AG04449 (cell line): ENCODE measurements at regions not wholly inside any gene's neighbourhood (a gene's known extent, or its start where the extent isn't known, plus 50 kb on each side); places are given as distances from the start of the nearest gene placed in this dataset.

Experiments used
- CTCF ChIA-PET: fragments of 350-600 bp; formaldehyde crosslinking; extraction: SDS; loops from one replicate; lab custom pipeline; 2021; ENCODE audit warnings: antibody characterized with exemption; lab: Yijun Ruan, JAX
- POLR2A ChIA-PET: fragments of 400-600, 350-600 bp; formaldehyde crosslinking; extraction: SDS; loops from one replicate; lab custom pipeline; 2020; ENCODE audit warnings: antibody characterized with exemption, inconsistent platforms; lab: Yijun Ruan, JAX
- DNase-seq: peaks from one replicate; pipeline ENCODE4 v3.0.0-alpha.2; 2010; ENCODE audit warnings: low read depth, low spot score
- H3K4me3 ChIP-seq: 2 replicates; pipeline ENCODE4 v1.5.1; 2011; ENCODE audit warnings: low read depth, mild to moderate bottlenecking, control low read depth, low read length
- TF ChIP-seq, protein P1 (sequence below): IDR thresholded peaks from one replicate; pipeline ENCODE4 v1.5.1; 2011; ENCODE audit warnings: mild to moderate bottlenecking, moderate library complexity, low read length, control low read depth, inconsistent platforms; ENCODE audit not compliant: insufficient read depth; ENCODE audit errors: missing control alignments

DNA sequence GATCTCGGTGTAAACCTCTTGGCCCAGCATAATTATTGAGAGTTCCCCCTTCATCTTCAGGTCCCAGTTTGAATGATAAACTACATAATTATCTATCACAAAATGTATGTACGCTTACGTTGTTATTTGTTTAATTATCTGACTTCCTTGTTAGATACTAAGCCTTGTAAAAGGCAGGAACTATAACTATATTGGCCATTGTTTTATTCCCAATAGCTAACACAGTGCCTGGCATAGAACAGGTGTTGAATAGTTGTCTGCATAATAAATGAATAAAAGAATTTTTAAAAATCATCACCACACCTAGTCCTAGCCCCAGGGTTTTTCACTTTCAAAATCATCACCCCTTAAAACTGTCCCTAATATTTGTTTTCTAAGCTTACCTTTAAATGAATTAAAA lies 207.9 kb downstream of the MREG start:
- POLR2A ChIA-PET: no interaction called here
- TF ChIP-seq, protein P1, sequence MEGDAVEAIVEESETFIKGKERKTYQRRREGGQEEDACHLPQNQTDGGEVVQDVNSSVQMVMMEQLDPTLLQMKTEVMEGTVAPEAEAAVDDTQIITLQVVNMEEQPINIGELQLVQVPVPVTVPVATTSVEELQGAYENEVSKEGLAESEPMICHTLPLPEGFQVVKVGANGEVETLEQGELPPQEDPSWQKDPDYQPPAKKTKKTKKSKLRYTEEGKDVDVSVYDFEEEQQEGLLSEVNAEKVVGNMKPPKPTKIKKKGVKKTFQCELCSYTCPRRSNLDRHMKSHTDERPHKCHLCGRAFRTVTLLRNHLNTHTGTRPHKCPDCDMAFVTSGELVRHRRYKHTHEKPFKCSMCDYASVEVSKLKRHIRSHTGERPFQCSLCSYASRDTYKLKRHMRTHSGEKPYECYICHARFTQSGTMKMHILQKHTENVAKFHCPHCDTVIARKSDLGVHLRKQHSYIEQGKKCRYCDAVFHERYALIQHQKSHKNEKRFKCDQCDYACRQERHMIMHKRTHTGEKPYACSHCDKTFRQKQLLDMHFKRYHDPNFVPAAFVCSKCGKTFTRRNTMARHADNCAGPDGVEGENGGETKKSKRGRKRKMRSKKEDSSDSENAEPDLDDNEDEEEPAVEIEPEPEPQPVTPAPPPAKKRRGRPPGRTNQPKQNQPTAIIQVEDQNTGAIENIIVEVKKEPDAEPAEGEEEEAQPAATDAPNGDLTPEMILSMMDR: no peak
- DNase-seq: no peak
- no peak overlapping the region for H3K4me3 ChIP-seq
- CTCF ChIA-PET: interaction anchor here (0.8 to 1.0 kb wide), 2 partner anchors 9 to 23 kb away, joined by 3 read pairs; no protein-coding TSS in a partner anchor

- no peak for DNase-seq
- ChIA-PET CTCF (no interaction called here), POLR2A (no interaction called here)
- TF ChIP-seq, protein P1: no peak
- H3K4me3 ChIP-seq: no peak overlapping the region
Measured at GRCh38 chr2:215803150-215803549, 210.2 kb downstream of the MREG start.

DNA sequence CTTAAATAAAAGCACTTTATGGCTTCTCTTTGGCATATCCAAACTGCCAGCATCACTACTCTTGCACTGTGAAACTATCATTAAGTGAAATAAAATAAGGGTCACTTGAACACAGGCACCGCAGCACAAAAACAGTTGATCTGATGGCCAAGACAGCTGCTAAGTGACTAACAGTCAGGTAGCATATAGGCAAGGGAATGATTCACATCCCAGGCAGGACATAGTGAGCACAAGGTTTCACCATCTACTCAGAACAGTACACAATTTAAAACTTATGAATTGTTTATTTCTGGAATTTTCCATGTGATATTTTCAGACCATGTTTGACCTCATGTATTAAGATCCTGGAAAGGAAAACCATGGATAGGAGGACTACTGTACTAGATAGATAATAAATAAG lies 214.2 kb downstream of the MREG start:
- H3K4me3 ChIP-seq: no peak overlapping the region
- DNase-seq: no peak
- CTCF ChIA-PET: no interaction called here
- POLR2A ChIA-PET: no interaction called here
- TF ChIP-seq, protein P1: no peak

DNA sequence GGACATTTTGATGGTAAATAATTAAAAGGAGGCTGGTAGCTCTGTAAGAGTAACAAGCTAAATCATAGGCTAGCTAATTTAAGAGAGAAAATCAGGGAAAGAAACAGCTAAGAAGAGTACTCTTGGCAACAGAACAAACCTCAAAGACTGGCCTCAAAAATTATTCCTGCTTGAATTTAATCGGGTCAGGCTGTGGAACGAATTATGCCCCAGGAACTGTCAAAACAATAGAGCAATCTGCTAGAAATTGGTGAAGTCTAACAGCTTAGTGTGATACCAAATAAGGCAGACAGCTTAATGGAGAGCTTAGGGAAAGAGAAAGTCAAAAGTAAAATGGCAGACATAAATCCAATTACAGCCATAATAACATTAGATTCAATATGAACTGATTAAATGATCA lies 215.7 kb downstream of the MREG start:
- TF ChIP-seq, protein P1: no peak
- ChIA-PET CTCF (interaction anchor here (0.7 to 0.9 kb wide), 2 partner anchors 11 to 358 kb away, joined by 3 to 4 read pairs; no protein-coding TSS in a partner anchor), POLR2A (interaction anchor here (1.1 kb wide), 1 partner anchor 13 kb away, joined by 4 read pairs; no protein-coding TSS in a partner anchor)
- no peak for DNase-seq
- H3K4me3 ChIP-seq: no peak overlapping the region

GRCh38 chr2:215796140-215796855 lies 217.1 kb downstream of the MREG start:
- no peak for DNase-seq
- no peak overlapping the region for H3K4me3 ChIP-seq
- POLR2A ChIA-PET: no interaction called here
- TF ChIP-seq, protein P1: no peak
- CTCF ChIA-PET: interaction anchor here (0.7 to 1.0 kb wide), 2 partner anchors 10 to 16 kb away, joined by 3 to 6 read pairs; no protein-coding TSS in a partner anchor

DNA sequence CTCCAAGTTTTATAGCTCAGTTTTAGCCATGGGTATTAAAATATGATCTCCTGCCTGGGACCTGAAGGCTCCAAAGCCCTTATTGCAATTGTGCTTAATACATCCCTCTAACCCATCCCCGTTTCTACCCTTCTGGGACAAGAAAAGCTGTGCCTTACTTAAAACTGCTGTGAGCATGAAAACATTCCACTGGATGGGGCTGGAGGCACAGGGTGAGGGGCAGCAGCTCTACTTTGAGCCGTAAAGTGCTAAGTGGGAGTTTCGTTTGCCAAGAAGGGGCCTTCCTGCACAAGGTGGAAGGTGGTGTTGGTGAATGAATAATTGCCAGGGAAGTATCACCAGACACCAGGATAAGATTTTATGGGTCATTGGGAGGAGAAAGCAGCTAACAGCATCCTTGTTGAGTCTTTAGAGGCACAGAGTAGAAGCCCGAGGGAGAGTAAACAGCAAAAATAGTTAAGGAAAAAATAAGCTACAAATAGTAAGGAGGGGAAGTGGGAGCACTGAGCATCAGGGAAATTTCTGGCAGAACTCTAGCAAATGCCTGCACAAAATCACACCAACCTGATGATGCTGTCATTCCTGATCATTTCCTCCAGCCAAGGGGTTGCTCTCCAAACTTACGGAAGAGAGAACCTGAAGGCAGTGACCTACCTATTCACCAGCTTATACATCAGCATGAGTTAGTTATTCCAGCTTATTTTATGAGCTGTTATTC lies 218.4 kb downstream of the MREG start:
- POLR2A ChIA-PET: interaction anchor here (1.9 kb wide), 1 partner anchor 21 kb away, joined by 6 read pairs; no protein-coding TSS in a partner anchor
- CTCF ChIA-PET: interaction anchor here (0.7 to 1.5 kb wide), 3 partner anchors 13 to 17 kb away, joined by 3 to 4 read pairs (median 4); no protein-coding TSS in a partner anchor
- no peak overlapping the region for H3K4me3 ChIP-seq
- TF ChIP-seq, protein P1: no peak
- DNase-seq: no peak
